GM18870 (cell line): ENCODE measurements at regions not wholly inside any gene's neighbourhood (a gene's known extent, or its start where the extent isn't known, plus 50 kb on each side); places are given as distances from the start of the nearest gene placed in this dataset.
"Not testable (repeated sequence)": the region's sequence is repeated elsewhere in the genome, so short reads cannot be mapped to it uniquely, and the experiment has no call there.

Experiments
- ATAC-seq: cut with Tn5 transposase; IDR thresholded peaks from one replicate; pipeline ENCODE4 v1.9.1; 2021; ENCODE audit warnings: moderate library complexity; ENCODE audit not compliant: unreplicated experiment

GRCh38 chr12:83323866-83324265, 637.2 kb downstream of the TMTC2 start:
- no peak for ATAC-seq

DNA sequence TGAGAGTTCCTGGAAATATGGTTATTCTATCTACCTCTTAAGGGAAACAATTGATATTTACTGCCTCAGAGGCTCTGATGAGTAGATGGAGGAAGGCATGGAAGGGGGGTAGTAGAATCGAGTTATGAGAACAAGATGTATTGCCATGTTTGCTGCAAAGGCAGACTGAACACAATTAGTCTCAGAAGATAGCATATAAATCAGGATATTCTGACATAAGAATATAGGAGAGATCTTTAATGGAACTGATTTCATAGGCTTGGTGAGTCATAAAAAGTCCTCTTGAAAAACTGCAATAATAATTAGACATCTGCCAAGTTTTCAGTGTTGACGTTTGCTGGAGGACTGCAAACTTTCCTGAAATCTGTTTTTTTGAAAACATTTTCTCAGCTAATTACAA, 636.1 kb downstream of the TMTC2 start:
- no peak for ATAC-seq

DNA sequence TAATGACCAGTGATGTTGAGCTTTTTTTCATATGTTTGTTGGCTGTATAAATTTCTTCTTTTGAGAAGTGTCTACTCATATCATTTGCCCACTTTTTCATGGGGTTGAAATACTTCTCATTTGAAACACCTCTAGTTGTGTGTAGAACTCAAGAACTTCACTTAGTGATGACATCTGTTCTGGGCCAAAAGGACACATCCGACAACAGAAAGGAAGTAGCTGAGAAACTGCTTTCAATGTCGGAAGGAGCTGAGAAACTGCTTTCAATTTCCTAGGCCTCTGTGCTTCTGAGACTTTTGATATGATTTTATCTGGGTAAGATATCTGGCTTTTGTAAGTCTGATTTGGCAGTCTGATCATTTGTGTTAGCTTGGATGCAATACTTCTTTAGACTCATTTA, 635.3 kb downstream of the TMTC2 start:
- ATAC-seq = no peak

GRCh38 chr12:83320350-83320749, 633.6 kb downstream of the TMTC2 start:
- no peak for ATAC-seq

DNA sequence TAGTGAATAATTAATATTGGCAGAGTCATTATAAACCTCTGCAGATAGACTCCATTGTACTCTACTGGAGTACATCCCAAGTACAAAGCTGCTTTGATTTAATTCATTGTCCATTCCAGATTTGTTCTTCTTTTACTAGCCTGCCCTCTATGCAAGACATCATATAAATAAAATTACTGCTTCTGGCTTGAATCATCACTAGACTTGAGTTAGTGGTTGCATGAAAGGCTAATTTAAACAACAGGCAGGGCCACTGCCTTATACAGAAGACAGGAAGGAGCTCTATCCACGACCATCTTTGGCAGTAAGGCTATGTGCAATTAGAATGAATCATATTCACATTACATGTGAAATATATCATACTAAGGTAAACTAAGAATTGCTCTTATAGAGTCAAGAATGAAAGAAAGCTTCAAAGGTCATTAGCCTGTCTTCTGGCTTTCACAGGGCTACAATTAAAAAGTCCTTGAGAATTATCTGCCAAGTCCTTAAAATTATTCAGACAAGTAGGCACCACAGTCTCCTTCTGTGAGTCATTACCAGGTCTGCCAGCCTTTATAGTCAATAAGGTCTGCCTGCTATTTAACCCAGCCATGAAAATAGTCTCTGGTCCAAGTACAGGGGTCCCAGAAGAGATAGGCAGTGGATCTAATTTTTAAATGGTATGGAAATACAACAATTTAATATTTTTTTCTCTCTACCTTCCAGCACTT, 631.8 kb downstream of the TMTC2 start:
- ATAC-seq = no peak

DNA sequence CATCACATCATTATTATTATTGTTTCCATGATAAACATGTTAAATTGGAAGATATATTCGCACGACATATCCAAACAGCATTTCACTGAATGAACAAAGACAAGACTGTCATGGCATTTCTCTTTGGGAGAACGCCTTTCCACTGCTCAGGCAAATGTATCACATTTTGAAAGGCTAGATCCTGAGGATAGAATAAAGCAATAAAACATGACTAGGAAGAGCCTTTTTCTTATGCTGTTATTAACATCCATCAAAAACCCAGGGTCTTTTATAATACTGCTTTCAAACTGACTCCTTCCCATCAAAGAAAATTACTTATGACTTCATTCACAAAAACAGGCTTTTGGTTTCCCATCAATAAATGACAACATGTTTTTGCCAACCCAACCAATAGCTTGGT, 630.9 kb downstream of the TMTC2 start:
- no peak for ATAC-seq

GRCh38 chr12:83313827-83314226, 627.1 kb downstream of the TMTC2 start:
- no peak for ATAC-seq

DNA sequence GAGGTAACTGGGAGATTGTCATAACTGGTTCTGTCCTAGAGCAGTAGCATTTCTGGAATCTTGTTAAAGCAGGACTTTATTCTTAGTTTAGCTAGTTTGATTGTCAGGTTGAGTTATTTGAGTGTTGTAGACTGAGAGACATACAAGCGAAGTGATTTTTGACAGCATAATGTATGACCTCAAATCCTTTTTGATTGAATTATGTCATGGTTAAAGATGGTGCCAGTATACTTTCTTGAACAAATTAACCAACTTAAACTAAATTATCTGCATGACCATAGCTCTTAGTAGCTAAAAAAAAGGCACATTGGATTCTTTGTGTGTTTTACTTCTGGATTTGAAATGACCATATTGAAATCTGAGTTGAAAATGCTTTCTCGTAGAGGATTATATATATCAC, 626.6 kb downstream of the TMTC2 start:
- ATAC-seq = no peak

- ATAC-seq = no peak
These were observed 590.2 kb downstream of the TMTC2 start for GRCh38 chr12:83276904-83277303.

- no peak for ATAC-seq
These were observed 584.5 kb downstream of the TMTC2 start for GRCh38 chr12:83271201-83271600.

GRCh38 chr12:83265808-83266207, 579.1 kb downstream of the TMTC2 start:
- ATAC-seq = no peak

- no peak for ATAC-seq
These were observed 575.3 kb downstream of the TMTC2 start for GRCh38 chr12:83261998-83262397.

DNA sequence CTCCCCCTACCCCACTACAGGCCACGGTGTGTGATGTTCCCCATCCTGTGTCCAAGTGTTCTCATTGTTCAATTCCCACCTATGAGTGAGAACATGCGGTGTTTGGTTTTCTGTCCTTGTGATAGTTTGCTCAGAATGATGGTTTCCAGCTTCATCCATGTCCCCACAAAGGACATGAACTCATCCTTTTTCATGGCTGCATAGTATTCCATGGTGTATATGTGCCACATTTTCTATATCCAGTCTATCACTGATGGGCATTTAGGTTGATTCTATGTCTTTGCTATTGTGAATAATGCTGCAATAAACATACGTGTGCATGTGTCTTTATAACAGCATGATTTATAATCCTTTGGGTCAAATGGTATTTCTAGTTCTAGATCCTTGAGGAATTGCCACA, 573.4 kb downstream of the TMTC2 start:
- not testable (repeated sequence) for ATAC-seq

GRCh38 chr12:83257726-83258125, 571.0 kb downstream of the TMTC2 start:
- ATAC-seq = no peak

DNA sequence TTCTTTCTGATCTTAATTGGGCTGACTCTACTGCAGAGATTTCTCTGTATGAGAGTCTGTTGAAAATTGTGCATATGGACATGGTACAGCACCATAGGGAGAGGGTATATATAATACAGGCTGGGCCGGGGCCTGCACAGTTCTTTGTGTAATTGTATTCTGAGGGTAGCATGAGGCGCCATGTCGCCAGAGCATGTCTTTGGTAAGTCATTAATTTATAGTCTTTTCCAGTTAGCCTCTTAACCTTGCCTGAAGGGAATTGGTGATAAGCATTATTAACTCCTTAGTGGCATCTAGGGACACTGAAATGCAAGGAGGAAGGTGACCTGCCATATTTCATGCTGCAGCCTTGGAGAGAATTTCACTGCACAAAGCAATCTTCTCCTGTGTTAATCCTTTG, 569.9 kb downstream of the TMTC2 start:
- no peak for ATAC-seq

DNA sequence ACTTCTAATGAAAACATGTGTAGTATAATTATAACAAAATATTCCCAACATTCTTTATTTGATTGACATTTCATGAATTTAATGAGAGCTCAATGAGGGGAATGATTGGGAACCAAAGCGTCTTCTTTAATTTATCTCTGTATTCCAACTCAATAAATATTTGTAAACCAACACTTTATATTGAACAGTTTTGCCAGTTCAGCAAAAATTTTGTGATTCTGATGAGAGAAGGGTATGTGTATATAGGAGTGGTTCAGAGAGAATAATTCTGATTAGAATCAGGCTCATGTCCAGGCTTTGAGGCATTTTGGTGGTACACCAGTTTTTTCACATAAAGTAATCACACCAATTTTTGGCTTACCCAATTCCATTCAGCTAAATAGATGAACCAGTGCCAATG, 564.2 kb downstream of the TMTC2 start:
- no peak for ATAC-seq

DNA sequence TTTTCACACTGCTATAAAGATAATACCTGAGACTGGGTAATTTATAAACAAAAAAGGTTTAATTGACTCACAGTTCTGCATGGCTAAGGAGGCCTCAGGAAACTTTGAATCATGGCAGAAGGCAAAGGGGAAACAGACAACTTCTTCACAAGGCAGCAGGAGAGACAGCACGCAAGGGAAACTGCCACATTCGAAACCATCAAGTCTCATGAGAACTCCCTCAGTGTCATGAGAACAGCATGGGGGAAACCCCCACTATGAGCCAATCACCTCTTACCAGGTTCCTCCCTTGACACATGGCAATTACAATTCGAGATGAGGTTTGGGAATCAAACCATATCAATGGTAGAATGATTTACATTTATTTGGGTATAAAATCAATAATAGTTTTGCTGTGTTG, 558.5 kb downstream of the TMTC2 start:
- ATAC-seq = no peak

DNA sequence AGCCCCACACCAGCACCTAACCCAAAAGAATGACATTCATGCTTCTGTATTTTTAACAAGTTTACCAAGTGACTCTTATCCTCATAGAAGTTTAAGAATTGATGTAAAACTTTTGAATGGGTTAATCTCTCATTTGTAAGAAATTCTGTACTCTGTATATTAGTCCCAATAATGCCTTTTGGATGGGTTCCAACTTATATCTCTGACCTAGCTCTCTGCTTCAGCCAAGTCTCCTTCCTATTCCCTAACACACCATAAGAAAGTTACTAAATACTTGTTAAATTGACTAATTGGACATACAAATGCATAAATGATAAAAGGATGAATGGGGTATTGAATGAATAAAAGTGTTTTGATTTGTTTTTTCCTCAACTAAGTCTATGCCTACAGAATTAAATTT, 557.3 kb downstream of the TMTC2 start:
- ATAC-seq = no peak

GRCh38 chr12:83233987-83234386, 547.3 kb downstream of the TMTC2 start:
- ATAC-seq = not testable (repeated sequence)

DNA sequence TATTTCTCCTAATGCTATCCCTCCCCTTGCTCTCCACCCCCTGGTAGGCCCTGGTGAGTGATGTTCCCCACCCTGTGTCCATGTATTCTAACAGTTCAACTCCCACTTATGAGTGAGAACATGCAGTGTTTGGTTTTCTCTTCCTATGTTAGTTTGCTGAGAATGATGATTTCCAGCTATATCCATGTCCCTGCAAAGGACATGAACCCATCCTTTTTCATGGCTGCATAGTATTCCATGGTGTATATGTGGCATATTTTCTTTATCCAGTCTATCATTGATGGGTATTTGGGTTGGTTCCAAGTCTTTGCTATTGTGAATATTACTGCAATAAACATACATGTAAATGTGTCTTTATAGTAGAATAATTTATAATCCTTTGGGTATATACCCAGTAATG, 540.3 kb downstream of the TMTC2 start:
- not testable (repeated sequence) for ATAC-seq

GRCh38 chr12:83225806-83226205, 539.1 kb downstream of the TMTC2 start:
- ATAC-seq = no peak

GRCh38 chr12:83224012-83224411, 537.3 kb downstream of the TMTC2 start:
- no peak for ATAC-seq

DNA sequence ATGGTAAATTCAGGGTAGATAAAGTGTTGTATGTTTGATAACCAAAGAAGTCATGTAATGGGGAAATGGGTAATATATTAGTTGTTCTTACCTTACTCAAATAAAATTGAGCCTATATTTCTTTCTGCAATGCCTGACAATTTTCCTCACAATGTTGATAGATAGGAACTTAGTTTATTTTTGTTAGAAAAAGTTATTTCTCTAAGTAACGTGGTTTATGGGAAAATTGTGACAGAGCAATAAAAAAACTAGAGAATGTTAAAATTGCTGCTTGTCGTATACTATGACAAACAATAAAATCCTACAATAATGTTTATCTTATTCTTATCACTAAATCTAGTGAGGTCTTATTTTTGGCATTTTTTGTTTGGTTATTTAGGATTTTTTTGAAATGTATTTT, 534.1 kb downstream of the TMTC2 start:
- no peak for ATAC-seq
